Body of pancreas (tissue), 4 donors: ENCODE measurements at regions not wholly inside any gene's neighbourhood (a gene's known extent, or its start where the extent isn't known, plus 50 kb on each side); places are given as distances from the start of the nearest gene placed in this dataset.

Experiments used
- ATAC-seq: fragments of 150-250 bp; one replicate; pipeline ENCODE4 v1.9.1; 2016
- DNase-seq, 4 donors: peaks; one replicate each; pipeline ENCODE4 v3.0.0-alpha.2; 2019
- H3K27ac ChIP-seq, 4 donors: fragments of 200-600 bp; sonication (generic); 1 replicate in 3 of 4; 2 replicates in 1 of 4; pipeline versions ENCODE4 v1.5.1 to v1.6.1; 2016 to 2019; ENCODE audit warnings: mild to moderate bottlenecking in 1 of 4, mixed read lengths in 1 of 4, moderate library complexity in 1 of 4
- H3K27me3 ChIP-seq, 2 donors: fragments of 200-600 bp; sonication (generic); one replicate each; pipeline ENCODE4 v1.6.0; 2016; ENCODE audit warnings: mild to moderate bottlenecking in 1 of 2
- H3K36me3 ChIP-seq, 2 donors: fragments of 200-600 bp; sonication (generic); replicated peaks in 1 of 2; 2 replicates each; pipeline ENCODE4 v1.5.1; 2016; ENCODE audit warnings: low read depth in 2 of 2; ENCODE audit not compliant: insufficient read depth in 1 of 2
- H3K4me1 ChIP-seq: fragments of 200-600 bp; sonication (generic); one replicate; pipeline ENCODE4 v1.6.0; 2016
- H3K4me3 ChIP-seq, 2 donors: fragments of 200-600 bp; sonication (generic); 1 replicate in 1 of 2; 2 replicates in 1 of 2; pipeline ENCODE4 v1.5.1; 2016 to 2019
- H3K9me3 ChIP-seq, 3 donors: fragments of 200-600 bp; sonication (generic); 1 replicate in 2 of 3; 2 replicates in 1 of 3; pipeline ENCODE4 v1.5.1; 2016
- POLR2A ChIP-seq, 3 donors: fragments of 450-650 bp; IDR thresholded peaks; one replicate each; pipeline ENCODE4 v1.6.1; 2016; ENCODE audit warnings: antibody characterized with exemption in 3 of 3, mild to moderate bottlenecking in 2 of 3
- WGBS, 2 donors: methylation state at CpG; one replicate each; pipeline ENCODE4 v1.1.5; 2017; 5-methylcytosine and 5-hydroxymethylcytosine counted together
- intact Hi-C: fragments of 100-400 bp; cut with DNase I; formaldehyde crosslinking; loops from one replicate; pipeline ENCODE4 v1.15.1; 2023
- TF ChIP-seq, protein P1 (sequence below), 7 experiments: fragments of 450-650 bp in 4 of 7; fragments of 200-600 bp in 3 of 7; sonication (generic) in 3 of 7; IDR thresholded peaks; one replicate each; pipeline ENCODE4 v1.5.1; 2016 to 2019; ENCODE audit warnings: antibody characterized with exemption in 7 of 7

DNA sequence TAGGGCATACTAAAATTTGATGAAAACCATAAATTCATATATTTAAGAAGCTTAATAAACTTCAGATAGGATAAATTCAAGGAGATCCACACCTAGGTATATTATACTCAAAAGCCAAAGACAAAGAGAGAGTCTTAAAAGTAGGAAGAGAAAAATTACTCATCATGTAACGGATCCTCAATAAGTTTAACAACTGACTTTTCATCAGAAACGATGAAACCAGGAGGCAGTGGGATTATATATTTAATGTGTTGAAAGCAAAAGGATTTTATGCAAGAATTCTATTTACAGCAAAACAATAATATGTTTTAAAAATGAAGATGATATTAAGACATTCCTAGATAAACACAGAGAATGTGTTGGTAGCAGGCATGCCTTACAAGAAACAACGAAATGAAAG, 202.7 kb downstream of the OXSM start:
- WGBS, 2 donors: 83 to 88% methylated on average over 3 of the region's 3 CpGs
- DNase-seq: no peak

DNA sequence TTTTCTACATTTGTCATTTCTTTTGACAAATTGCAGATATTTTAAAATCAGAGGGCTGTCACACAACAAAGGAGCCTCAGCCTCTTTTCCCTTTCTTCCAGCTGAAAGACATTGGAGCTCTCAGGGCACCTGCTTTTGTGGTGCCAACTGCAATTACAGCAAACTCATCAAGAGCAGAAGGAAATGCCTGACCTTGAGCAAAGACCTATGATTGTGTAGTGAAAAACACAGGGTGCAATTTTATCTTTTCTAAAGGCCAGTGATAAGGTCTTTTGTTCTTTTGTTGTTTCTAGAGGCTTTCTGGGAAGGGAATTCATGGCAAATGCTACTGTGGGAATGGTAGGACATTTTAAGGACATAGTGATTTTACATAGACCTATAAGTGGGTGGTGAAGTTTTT, 214.3 kb downstream of the OXSM start:
- no peaks in the 10 kb centered on the region for H3K27me3 ChIP-seq
- H3K9me3 ChIP-seq: no peaks in the 10 kb centered on the region
- intact Hi-C loops: no loop called here
- DNase-seq (no peak), ATAC-seq (no peak)
- H3K36me3 ChIP-seq: no peaks in the 10 kb centered on the region
- H3K27ac ChIP-seq: no peak overlapping the region
- no peaks in the 10 kb centered on the region for H3K4me1 ChIP-seq
- no peak overlapping the region for H3K4me3 ChIP-seq
- no peak for TF ChIP-seq POLR2A (IDR thresholded peaks at IDR 0.05)
- TF ChIP-seq, protein P1, sequence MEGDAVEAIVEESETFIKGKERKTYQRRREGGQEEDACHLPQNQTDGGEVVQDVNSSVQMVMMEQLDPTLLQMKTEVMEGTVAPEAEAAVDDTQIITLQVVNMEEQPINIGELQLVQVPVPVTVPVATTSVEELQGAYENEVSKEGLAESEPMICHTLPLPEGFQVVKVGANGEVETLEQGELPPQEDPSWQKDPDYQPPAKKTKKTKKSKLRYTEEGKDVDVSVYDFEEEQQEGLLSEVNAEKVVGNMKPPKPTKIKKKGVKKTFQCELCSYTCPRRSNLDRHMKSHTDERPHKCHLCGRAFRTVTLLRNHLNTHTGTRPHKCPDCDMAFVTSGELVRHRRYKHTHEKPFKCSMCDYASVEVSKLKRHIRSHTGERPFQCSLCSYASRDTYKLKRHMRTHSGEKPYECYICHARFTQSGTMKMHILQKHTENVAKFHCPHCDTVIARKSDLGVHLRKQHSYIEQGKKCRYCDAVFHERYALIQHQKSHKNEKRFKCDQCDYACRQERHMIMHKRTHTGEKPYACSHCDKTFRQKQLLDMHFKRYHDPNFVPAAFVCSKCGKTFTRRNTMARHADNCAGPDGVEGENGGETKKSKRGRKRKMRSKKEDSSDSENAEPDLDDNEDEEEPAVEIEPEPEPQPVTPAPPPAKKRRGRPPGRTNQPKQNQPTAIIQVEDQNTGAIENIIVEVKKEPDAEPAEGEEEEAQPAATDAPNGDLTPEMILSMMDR (IDR thresholded peaks at IDR 0.05): no peak

More for the DNA sequence above, 202.7 kb downstream of the OXSM start:
- TF ChIP-seq, protein P1 (IDR thresholded peaks at IDR 0.05): no peak
- TF ChIP-seq POLR2A (IDR thresholded peaks at IDR 0.05): no peak
- intact Hi-C loops: no loop called here
- Histone ChIP-seq H3K4me3 (no peak overlapping the region), H3K36me3 (no peaks in the 10 kb centered on the region), H3K27me3 (no peaks in the 10 kb centered on the region), H3K27ac (no peak overlapping the region), H3K9me3 (no peaks in the 10 kb centered on the region), H3K4me1 (no peaks in the 10 kb centered on the region)
- no peak for ATAC-seq

DNA sequence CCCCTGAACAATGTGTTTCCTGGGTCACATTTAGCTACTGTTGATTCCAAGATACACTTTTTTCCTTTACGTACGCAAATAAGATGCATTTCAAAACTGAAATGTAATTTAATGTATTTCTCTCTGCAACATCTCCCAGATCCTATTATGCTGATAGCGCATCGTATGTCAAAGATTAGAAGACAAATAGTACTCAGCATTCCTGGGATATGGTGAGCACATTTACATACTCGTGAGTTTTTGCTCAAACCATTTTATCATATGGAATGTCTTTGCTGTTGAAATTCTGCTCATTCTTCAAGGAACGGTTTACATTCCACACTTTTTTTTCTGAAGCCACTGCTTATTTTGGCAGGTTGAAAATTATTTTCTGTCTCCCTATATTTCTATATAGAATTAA, 221.4 kb downstream of the OXSM start:
- TF ChIP-seq, protein P1 (IDR thresholded peaks at IDR 0.05): no peak
- TF ChIP-seq POLR2A (IDR thresholded peaks at IDR 0.05): no peak
- Histone ChIP-seq H3K36me3 (no peaks in the 10 kb centered on the region), H3K27ac (no peak overlapping the region), H3K4me3 (no peak overlapping the region), H3K27me3 (no peaks in the 10 kb centered on the region), H3K4me1 (no peaks in the 10 kb centered on the region), H3K9me3 (no peaks in the 10 kb centered on the region)
- 72 to 75% methylated on average over 6 of the region's 6 CpGs for WGBS, 2 donors
- ATAC-seq: no peak
- intact Hi-C loops: no loop called here
- DNase-seq: no peak

DNA sequence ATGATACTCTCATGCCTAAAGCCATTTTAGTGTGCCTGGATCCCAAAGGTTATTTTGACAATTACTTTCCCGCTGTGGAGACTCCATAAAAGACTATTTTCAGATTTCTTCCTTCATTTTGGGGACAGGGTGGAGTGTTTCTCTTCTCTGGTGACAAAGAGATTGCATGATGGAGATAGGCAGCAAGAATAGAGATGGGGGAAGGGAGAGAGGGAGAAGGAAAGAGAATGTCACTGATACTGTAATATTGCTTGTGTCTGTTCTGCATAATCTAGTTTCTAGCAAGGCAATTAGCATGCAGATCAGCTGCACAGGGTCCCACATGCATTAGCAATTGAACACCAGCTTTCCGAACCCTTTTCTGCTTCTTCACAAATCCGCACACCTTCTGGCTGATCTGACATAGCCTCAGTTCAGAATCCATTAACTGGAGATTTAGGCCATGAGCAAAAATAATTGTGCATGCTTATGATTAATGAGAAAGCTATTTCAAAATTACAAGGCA, 222.4 kb downstream of the OXSM start:
- H3K4me3 ChIP-seq: no peak overlapping the region
- intact Hi-C loops: no loop called here
- 80 to 81% methylated on average over 3 of the region's 3 CpGs for WGBS, 2 donors
- no peaks in the 10 kb centered on the region for H3K9me3 ChIP-seq
- H3K36me3 ChIP-seq: no peaks in the 10 kb centered on the region
- ATAC-seq (no peak), DNase-seq (no peak)
- no peak for TF ChIP-seq POLR2A (IDR thresholded peaks at IDR 0.05)
- TF ChIP-seq, protein P1 (IDR thresholded peaks at IDR 0.05): no peak
- no peak overlapping the region for H3K27ac ChIP-seq
- H3K27me3 ChIP-seq: no peaks in the 10 kb centered on the region
- H3K4me1 ChIP-seq: no peaks in the 10 kb centered on the region

DNA sequence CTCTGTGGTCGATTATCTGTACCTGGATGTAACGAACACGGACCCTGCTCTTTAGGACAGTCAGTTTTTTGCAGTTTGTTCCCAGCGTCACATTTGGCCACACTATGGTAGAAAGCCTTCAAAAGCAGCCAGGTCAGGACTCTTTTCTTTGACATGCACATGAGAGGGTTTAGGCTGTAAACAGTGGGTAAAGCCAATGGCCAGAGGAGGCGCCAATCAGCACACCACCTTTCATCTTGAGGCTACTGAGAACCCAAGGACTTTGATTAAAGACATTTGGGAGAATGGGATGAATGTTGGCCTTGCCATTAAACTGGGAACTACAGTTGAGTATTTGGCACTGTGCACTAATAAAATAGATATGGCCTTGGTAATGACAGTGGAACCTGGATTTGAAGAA, 225.9 kb downstream of the OXSM start:
- Histone ChIP-seq H3K4me1 (no peaks in the 10 kb centered on the region), H3K27ac (no peak overlapping the region), H3K36me3 (no peaks in the 10 kb centered on the region), H3K27me3 (no peaks in the 10 kb centered on the region), H3K9me3 (no peaks in the 10 kb centered on the region), H3K4me3 (no peak overlapping the region)
- DNase-seq: no peak
- no peak for TF ChIP-seq POLR2A (IDR thresholded peaks at IDR 0.05)
- TF ChIP-seq, protein P1 (IDR thresholded peaks at IDR 0.05): no peak
- intact Hi-C loops: no loop called here
- ATAC-seq: no peak
- WGBS, 2 donors: 69 to 74% methylated on average over 5 of the region's 5 CpGs
